22Rv1 (cell line): ENCODE measurements at regions not wholly inside any gene's neighbourhood (a gene's known extent, or its start where the extent isn't known, plus 50 kb on each side); places are given as distances from the start of the nearest gene placed in this dataset.
"Not testable (repeated sequence)": the region's sequence is repeated elsewhere in the genome, so short reads cannot be mapped to it uniquely, and the experiment has no call there.

Source experiments
- ZFX ChIP-seq: fragments of 450-650 bp; IDR thresholded peaks from 2 replicates; pipeline ENCODE4 v1.6.1; 2017; ENCODE audit warnings: antibody characterized with exemption, borderline replicate concordance
- TF ChIP-seq, protein P1 (sequence below): fragments of 450-650 bp; IDR thresholded peaks from 2 replicates; pipeline ENCODE4 v1.5.1; 2017; ENCODE audit warnings: mild to moderate bottlenecking

DNA sequence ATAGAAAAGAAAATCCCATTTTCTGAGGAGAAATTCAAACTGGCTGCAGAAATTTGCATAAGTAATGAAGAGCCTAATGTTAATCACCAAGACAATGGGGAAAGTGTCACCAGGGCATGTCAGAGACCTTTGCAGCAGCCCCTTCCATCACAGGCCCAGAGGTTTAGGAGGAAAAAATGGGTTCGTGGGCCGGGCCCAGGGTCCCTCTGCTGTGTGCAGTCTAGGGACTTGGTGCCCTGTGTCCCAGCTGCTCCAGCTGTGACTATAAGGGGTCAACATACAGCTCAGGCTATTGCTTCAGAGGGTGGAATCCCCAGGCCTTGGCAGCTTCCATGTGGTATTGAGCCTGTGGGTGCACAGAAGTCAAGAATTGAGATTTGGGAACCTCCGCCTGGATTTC lies 103.6 kb upstream of the FAM47C start:
- TF ChIP-seq, protein P1, sequence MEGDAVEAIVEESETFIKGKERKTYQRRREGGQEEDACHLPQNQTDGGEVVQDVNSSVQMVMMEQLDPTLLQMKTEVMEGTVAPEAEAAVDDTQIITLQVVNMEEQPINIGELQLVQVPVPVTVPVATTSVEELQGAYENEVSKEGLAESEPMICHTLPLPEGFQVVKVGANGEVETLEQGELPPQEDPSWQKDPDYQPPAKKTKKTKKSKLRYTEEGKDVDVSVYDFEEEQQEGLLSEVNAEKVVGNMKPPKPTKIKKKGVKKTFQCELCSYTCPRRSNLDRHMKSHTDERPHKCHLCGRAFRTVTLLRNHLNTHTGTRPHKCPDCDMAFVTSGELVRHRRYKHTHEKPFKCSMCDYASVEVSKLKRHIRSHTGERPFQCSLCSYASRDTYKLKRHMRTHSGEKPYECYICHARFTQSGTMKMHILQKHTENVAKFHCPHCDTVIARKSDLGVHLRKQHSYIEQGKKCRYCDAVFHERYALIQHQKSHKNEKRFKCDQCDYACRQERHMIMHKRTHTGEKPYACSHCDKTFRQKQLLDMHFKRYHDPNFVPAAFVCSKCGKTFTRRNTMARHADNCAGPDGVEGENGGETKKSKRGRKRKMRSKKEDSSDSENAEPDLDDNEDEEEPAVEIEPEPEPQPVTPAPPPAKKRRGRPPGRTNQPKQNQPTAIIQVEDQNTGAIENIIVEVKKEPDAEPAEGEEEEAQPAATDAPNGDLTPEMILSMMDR = not testable (repeated sequence)
- not testable (repeated sequence) for TF ChIP-seq ZFX
